ENCODE measurements at regions not wholly inside any gene's neighbourhood (a gene's known extent, or its start where the extent isn't known, plus 50 kb on each side); places are given as distances from the start of the nearest gene placed in this dataset.
A peak's percentile ranks its signal among the peaks of the same experiment; 100 is the strongest.

- DNase-seq (no peak), ATAC-seq (ENCODE audit: poor library complexity) (no peak)
- intact Hi-C loops (cut with DNase I): no loop called here
Measured at GRCh38 chr20:23283096-23283850, 67.3 kb upstream of the NXT1 start.

- DNase-seq: no peak
- intact Hi-C loops (cut with DNase I): no loop called here
- ATAC-seq (ENCODE audit: poor library complexity): no peak
Measured at GRCh38 chr20:23282546-23282945, 68.0 kb upstream of the NXT1 start.

GRCh38 chr20:23282111-23282510 lies 68.5 kb upstream of the NXT1 start:
- DNase-seq (no peak), ATAC-seq (ENCODE audit: poor library complexity) (no peak)
- intact Hi-C loops (cut with DNase I): no loop called here

GRCh38 chr20:23279836-23280235 lies 70.8 kb upstream of the NXT1 start:
- intact Hi-C loops (cut with DNase I): no loop called here
- no peak for ATAC-seq (ENCODE audit: poor library complexity)
- DNase-seq: no peak

GRCh38 chr20:23278172-23278571 lies 72.4 kb upstream of the NXT1 start:
- ATAC-seq (ENCODE audit: poor library complexity) (no peak), DNase-seq (no peak)
- intact Hi-C loops (cut with DNase I): no loop called here

- DNase-seq (no peak), ATAC-seq (ENCODE audit: poor library complexity) (no peak)
- intact Hi-C loops (cut with DNase I): no loop called here
Measured at GRCh38 chr20:23277316-23277715, 73.3 kb upstream of the NXT1 start.

- intact Hi-C loops (cut with DNase I): no loop called here
- ATAC-seq (ENCODE audit: poor library complexity): no peak
- no peak for DNase-seq
Measured at GRCh38 chr20:23273776-23274175, 76.8 kb upstream of the NXT1 start.

- no peak for DNase-seq
- intact Hi-C loops (cut with DNase I): no loop called here
- no peak for ATAC-seq (ENCODE audit: poor library complexity)
Measured at GRCh38 chr20:23272176-23273029, 78.2 kb upstream of the NXT1 start.

- DNase-seq (no peak), ATAC-seq (ENCODE audit: poor library complexity) (peak; percentile 51)
- intact Hi-C loops (cut with DNase I): no loop called here
Measured at GRCh38 chr20:23270382-23270911, 80.1 kb upstream of the NXT1 start.

GRCh38 chr20:23269954-23270353 lies 80.6 kb upstream of the NXT1 start:
- ATAC-seq (ENCODE audit: poor library complexity): no peak

GRCh38 chr20:23268792-23269354 lies 81.7 kb upstream of the NXT1 start:
- intact Hi-C loops (cut with DNase I): no loop called here
- DNase-seq (no peak), ATAC-seq (ENCODE audit: poor library complexity) (no peak)

More at GRCh38 chr20:23269954-23270353, 80.6 kb upstream of the NXT1 start:
- no peak for DNase-seq
- intact Hi-C loops (cut with DNase I): no loop called here

GRCh38 chr20:23267909-23268308 lies 82.7 kb upstream of the NXT1 start:
- intact Hi-C loops (cut with DNase I): no loop called here
- DNase-seq (no peak), ATAC-seq (ENCODE audit: poor library complexity) (no peak)

GRCh38 chr20:23266530-23267398 lies 83.8 kb upstream of the NXT1 start:
- intact Hi-C loops (cut with DNase I): no loop called here
- ATAC-seq (ENCODE audit: poor library complexity): no peak

GRCh38 chr20:23265226-23265625 lies 85.4 kb upstream of the NXT1 start:
- DNase-seq: no peak
- ATAC-seq (ENCODE audit: poor library complexity): peak; percentile 51
- intact Hi-C loops (cut with DNase I): no loop called here

More at GRCh38 chr20:23266530-23267398, 83.8 kb upstream of the NXT1 start:
- DNase-seq: no peak

GRCh38 chr20:23264545-23264944 lies 86.0 kb upstream of the NXT1 start:
- DNase-seq (no peak), ATAC-seq (ENCODE audit: poor library complexity) (no peak)
- intact Hi-C loops (cut with DNase I): no loop called here

- ATAC-seq (ENCODE audit: poor library complexity): no peak
- DNase-seq: no peak
- intact Hi-C loops (cut with DNase I): no loop called here
Measured at GRCh38 chr20:23260181-23260840, 90.3 kb upstream of the NXT1 start.

- no peak for DNase-seq
- intact Hi-C loops (cut with DNase I): loop anchor here (10.0 kb wide), 1 partner anchor 76 kb away; no protein-coding TSS in a partner anchor
- no peak for ATAC-seq (ENCODE audit: poor library complexity)
Measured at GRCh38 chr20:23258747-23259121, 91.9 kb upstream of the NXT1 start.

Data from Right ventricle myocardium superior (tissue), 1 donor.